ENCODE measurements at regions not wholly inside any gene's neighbourhood (a gene's known extent, or its start where the extent isn't known, plus 50 kb on each side); places are given as distances from the start of the nearest gene placed in this dataset.

- TF ChIP-seq ZNF561 (tag by site-specific recombination; IDR thresholded peaks at IDR 0.05; ENCODE audit: borderline replicate concordance) = no peak
- no peak for TF ChIP-seq ZNF10 (tag by site-specific recombination; IDR thresholded peaks at IDR 0.05)
- TF ChIP-seq, protein P1, sequence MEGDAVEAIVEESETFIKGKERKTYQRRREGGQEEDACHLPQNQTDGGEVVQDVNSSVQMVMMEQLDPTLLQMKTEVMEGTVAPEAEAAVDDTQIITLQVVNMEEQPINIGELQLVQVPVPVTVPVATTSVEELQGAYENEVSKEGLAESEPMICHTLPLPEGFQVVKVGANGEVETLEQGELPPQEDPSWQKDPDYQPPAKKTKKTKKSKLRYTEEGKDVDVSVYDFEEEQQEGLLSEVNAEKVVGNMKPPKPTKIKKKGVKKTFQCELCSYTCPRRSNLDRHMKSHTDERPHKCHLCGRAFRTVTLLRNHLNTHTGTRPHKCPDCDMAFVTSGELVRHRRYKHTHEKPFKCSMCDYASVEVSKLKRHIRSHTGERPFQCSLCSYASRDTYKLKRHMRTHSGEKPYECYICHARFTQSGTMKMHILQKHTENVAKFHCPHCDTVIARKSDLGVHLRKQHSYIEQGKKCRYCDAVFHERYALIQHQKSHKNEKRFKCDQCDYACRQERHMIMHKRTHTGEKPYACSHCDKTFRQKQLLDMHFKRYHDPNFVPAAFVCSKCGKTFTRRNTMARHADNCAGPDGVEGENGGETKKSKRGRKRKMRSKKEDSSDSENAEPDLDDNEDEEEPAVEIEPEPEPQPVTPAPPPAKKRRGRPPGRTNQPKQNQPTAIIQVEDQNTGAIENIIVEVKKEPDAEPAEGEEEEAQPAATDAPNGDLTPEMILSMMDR (tag by site-specific recombination; IDR thresholded peaks at IDR 0.05) = no peak
- no peak for TF ChIP-seq PBX3 (CRISPR knock-in tag; IDR thresholded peaks at IDR 0.05)
- no peak for TF ChIP-seq ZNF785 (tag by site-specific recombination; IDR thresholded peaks at IDR 0.05)
These were observed 210.5 kb downstream of the ETNK1 start for GRCh38 chr12:22835431-22835830.
